Coronary artery (tissue), 2 donors: ENCODE measurements at regions not wholly inside any gene's neighbourhood (a gene's known extent, or its start where the extent isn't known, plus 50 kb on each side); places are given as distances from the start of the nearest gene placed in this dataset.

Source experiments
- DNase-seq: peaks from one replicate; pipeline ENCODE4 v3.0.0-alpha.2; 2017; ENCODE audit warnings: low spot score
- H3K27ac ChIP-seq, 2 donors: fragments of 200-600 bp; sonication (generic); one replicate each; pipeline ENCODE4 v1.5.1; 2016 to 2019
- H3K4me3 ChIP-seq: fragments of 200-600 bp; sonication (generic); 2 replicates; pipeline ENCODE4 v1.5.1; 2016; ENCODE audit warnings: mild to moderate bottlenecking, moderate library complexity
- CTCF ChIP-seq: fragments of 200-600 bp; sonication (generic); IDR thresholded peaks from one replicate; pipeline ENCODE4 v1.5.1; 2019; ENCODE audit warnings: antibody characterized with exemption

GRCh38 chr9:93823245-93824072 is 131.7 kb downstream of the BARX1 start:
- no peak for DNase-seq
- no peak for TF ChIP-seq CTCF
- Histone ChIP-seq H3K4me3 (no peak overlapping the region), H3K27ac (no peak overlapping the region)

GRCh38 chr9:93822229-93822628 is 132.9 kb downstream of the BARX1 start:
- TF ChIP-seq CTCF, result no peak
- no peak for DNase-seq
- H3K27ac ChIP-seq, result no peak overlapping the region
- H3K4me3 ChIP-seq, result no peak overlapping the region

DNA sequence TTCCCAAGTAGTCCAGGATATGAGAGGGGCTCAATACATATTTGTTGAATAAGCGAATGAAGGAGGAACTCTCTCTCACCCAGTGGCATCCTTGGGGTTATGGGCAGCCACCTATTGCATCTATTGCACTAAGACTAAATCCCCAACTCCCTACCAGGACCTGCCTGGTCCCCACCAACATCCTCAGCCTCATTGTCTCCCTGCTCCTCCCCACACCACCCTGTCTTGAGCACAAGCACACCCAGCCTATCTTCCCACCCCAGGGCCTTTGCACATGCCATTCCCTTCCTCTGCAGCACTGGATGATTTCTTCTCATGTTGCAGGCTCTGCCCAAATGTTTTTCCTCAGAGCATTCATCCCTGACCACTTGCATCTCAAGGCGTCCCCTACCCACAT is 133.8 kb downstream of the BARX1 start:
- H3K4me3 ChIP-seq, result no peak overlapping the region
- no peak for DNase-seq
- no peak for TF ChIP-seq CTCF
- no peak overlapping the region for H3K27ac ChIP-seq

DNA sequence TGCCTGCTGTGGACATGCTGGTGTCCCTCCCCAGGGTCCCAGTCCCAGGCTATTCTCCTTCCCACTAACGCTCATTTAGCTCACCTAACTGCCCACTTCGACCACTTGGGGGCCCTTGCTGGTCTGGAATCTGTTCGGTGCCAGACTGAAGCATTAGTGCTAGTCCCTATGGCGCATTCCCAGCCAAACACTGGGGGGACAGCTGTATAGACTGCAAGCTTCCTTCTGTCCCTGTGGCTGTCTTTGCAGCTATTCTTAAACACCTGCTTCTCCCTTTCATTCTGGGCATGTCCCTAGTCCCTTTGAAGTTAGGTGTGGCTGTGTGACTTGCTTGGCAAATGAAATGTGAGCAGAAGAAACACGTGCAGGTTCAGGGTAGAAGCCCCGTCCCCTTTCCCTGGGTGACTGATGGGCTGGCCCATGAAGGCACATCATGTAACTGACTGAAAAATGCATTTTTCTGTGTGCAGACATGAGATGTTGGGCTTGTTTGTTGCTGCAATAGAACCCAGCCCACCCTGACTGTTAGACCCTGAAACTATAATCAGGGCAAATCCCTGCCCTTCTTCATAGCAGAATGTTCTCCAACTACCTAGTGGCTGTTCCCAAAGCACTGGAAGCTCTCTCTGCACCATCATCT is 134.4 kb downstream of the BARX1 start:
- TF ChIP-seq CTCF, result no peak
- DNase-seq, result no peak
- no peak overlapping the region for H3K4me3 ChIP-seq
- no peak overlapping the region for H3K27ac ChIP-seq

DNA sequence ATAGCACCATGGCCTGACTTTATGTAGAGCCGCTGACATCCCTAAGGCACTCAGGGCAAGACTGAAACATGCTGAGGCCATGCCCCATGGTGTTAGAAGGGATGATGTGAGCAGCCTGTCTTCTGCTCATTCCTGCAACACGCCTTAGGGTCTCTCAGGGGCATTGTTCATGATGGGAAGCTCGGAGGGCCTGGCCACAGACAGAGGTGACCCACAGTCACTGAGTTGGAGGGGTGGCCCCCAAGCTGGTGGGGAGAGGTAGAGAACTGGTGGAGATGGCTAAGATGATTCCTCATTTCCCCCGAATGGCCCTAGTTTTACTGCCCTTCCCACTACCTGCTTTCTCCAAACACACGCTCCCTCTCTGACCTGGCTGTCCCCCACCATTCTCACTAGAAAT is 135.2 kb downstream of the BARX1 start:
- Histone ChIP-seq H3K27ac (no peak overlapping the region), H3K4me3 (no peak overlapping the region)
- no peak for DNase-seq
- no peak for TF ChIP-seq CTCF

GRCh38 chr9:93818827-93819472 is 136.2 kb downstream of the BARX1 start:
- Histone ChIP-seq H3K27ac (no peak overlapping the region), H3K4me3 (no peak overlapping the region)
- peak; percentile 46 for DNase-seq
- no peak for TF ChIP-seq CTCF
